ENCODE measurements at regions not wholly inside any gene's neighbourhood (a gene's known extent, or its start where the extent isn't known, plus 50 kb on each side); places are given as distances from the start of the nearest gene placed in this dataset.

DNA sequence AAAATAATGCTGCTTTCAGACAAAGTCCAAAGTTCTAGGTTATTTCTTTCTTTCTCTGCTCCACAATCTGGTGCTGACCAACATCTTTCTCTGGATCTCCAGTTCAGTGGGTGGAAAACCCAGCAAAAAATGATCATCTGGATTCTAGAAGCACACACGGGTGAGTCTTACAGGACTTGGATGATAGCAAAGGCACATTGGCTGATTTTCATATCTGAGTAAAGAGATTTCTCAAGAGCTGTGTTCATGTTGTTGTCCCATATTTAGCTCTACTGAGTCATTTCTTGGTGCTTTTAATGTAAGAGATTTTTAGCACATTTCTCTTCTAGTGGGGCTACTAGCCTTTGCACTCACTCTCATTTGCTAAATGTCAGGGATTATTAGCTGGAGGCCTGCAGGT lies 336.7 kb downstream of the GALC start:
- TF ChIP-seq, protein P1, sequence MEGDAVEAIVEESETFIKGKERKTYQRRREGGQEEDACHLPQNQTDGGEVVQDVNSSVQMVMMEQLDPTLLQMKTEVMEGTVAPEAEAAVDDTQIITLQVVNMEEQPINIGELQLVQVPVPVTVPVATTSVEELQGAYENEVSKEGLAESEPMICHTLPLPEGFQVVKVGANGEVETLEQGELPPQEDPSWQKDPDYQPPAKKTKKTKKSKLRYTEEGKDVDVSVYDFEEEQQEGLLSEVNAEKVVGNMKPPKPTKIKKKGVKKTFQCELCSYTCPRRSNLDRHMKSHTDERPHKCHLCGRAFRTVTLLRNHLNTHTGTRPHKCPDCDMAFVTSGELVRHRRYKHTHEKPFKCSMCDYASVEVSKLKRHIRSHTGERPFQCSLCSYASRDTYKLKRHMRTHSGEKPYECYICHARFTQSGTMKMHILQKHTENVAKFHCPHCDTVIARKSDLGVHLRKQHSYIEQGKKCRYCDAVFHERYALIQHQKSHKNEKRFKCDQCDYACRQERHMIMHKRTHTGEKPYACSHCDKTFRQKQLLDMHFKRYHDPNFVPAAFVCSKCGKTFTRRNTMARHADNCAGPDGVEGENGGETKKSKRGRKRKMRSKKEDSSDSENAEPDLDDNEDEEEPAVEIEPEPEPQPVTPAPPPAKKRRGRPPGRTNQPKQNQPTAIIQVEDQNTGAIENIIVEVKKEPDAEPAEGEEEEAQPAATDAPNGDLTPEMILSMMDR (IDR thresholded peaks at IDR 0.05; ENCODE audit: low read length), result no peak
- no peak for TF ChIP-seq EZH2 (optimal IDR thresholded peaks at IDR 0.05; ENCODE audit: low read depth, low read length)
- TF ChIP-seq EZH2phosphoT487 (IDR thresholded peaks at IDR 0.05; ENCODE audit: low read length), result no peak
